HepG2 (cell line): ENCODE measurements at regions not wholly inside any gene's neighbourhood (a gene's known extent, or its start where the extent isn't known, plus 50 kb on each side); places are given as distances from the start of the nearest gene placed in this dataset.

Source experiments
- ATAC-seq: fragments of 200-7000 bp; cut with Tn5 transposase; 3 replicates; pipeline ENCODE4 v1.9.1; 2020; ENCODE audit warnings: mild to moderate bottlenecking, moderate library complexity
- BruUV-seq: library from RNA; stranded (reverse); fragments of 400-500 nt; replicated peaks from 2 replicates; lab custom pipeline; 2021; lab: Mats Ljungman, UMichigan
- CTCF ChIA-PET: fragments of 300-600 bp; formaldehyde crosslinking; extraction: SDS; loops from one replicate; lab custom pipeline; 2021; ENCODE audit warnings: low total read pairs, inconsistent platforms, low intra/inter-chr PET ratio; lab: Yijun Ruan, JAX
- POLR2A ChIA-PET: fragments of 350-600 bp; sonication (Branson Sonifier 250); formaldehyde crosslinking; loops from one replicate; lab custom pipeline; 2020; ENCODE audit warnings: antibody characterized with exemption, inconsistent platforms; lab: Yijun Ruan, JAX
- DNase-seq: peaks from one replicate; pipeline ENCODE4 v3.0.0-alpha.2; 2015; ENCODE audit warnings: low spot score
- FAIRE-seq: peaks from 3 replicates; lab custom pipeline; 2011; peaks lifted over from hg19 to GRCh38; lab: Jason Lieb, UNC
- H2AFZ ChIP-seq: one replicate; pipeline ENCODE4 v1.6.1; 2011; ENCODE audit warnings: low read length, inconsistent platforms
- H3K27ac ChIP-seq: fragments of 300-600 bp; 3 replicates; pipeline ENCODE4 v1.8.0; 2011; ENCODE audit warnings: mixed run types, mild to moderate bottlenecking, mixed read lengths, low read length, inconsistent platforms; ENCODE audit not compliant: insufficient read depth; ENCODE audit errors: extremely low read length
- H3K27me3 ChIP-seq, 2 experiments: fragments of 200-600 bp in 1 of 2; 2 replicates in 1 of 2; 3 replicates in 1 of 2; pipeline versions ENCODE4 v1.6.0 to v1.8.0; 2011; ENCODE audit warnings: low read length in 2 of 2, mild to moderate bottlenecking in 2 of 2, moderate library complexity in 2 of 2, inconsistent platforms in 1 of 2; ENCODE audit not compliant: insufficient read depth in 2 of 2, control insufficient read depth in 1 of 2
- H3K36me3 ChIP-seq, 2 experiments: fragments of 200-600 bp in 1 of 2; replicated peaks in 1 of 2; 2 replicates in 1 of 2; 3 replicates in 1 of 2; pipeline versions ENCODE4 v1.5.1 to v1.8.0; 2011; ENCODE audit warnings: low read length in 2 of 2, inconsistent platforms in 1 of 2; ENCODE audit not compliant: insufficient read depth in 2 of 2, control insufficient read depth in 1 of 2
- H3K4me1 ChIP-seq: 2 replicates; pipeline ENCODE4 v1.5.1; 2012; ENCODE audit warnings: low read length, inconsistent platforms; ENCODE audit not compliant: insufficient read depth
- H3K4me2 ChIP-seq: 2 replicates; pipeline ENCODE4 v1.6.0; 2011; ENCODE audit warnings: low read depth, low read length, inconsistent platforms
- H3K4me3 ChIP-seq, 3 experiments: fragments of 200-600 bp in 1 of 3; sonication (generic), shearing (Covaris generic) in 1 of 3; replicated peaks in 1 of 3; 2 replicates each; pipeline ENCODE4 v1.5.1; 2011 to 2016; ENCODE audit warnings: low read length in 3 of 3, inconsistent platforms in 2 of 3, low read depth in 2 of 3, mild to moderate bottlenecking in 2 of 3, control low read depth in 1 of 3, mixed read lengths in 1 of 3; ENCODE audit not compliant: insufficient read depth in 1 of 3
- H3K79me2 ChIP-seq: one replicate; pipeline ENCODE4 v1.6.1; 2011; ENCODE audit warnings: low read length, inconsistent platforms; ENCODE audit not compliant: insufficient read depth
- H3K9ac ChIP-seq: 2 replicates; pipeline ENCODE4 v1.6.0; 2011; ENCODE audit warnings: mild to moderate bottlenecking, low read depth, low read length, inconsistent platforms; ENCODE audit not compliant: insufficient read depth
- H3K9me3 ChIP-seq: 2 replicates; pipeline ENCODE4 v1.5.1; 2012; ENCODE audit warnings: mild to moderate bottlenecking, low read length
- H4K20me1 ChIP-seq: 2 replicates; pipeline ENCODE4 v1.6.0; 2011; ENCODE audit warnings: inconsistent platforms, mild to moderate bottlenecking, low read length, moderate library complexity; ENCODE audit not compliant: insufficient read depth
- EZH2 ChIP-seq: conservative IDR thresholded peaks from 2 replicates; pipeline ENCODE4 v1.6.1; 2012; ENCODE audit warnings: mild to moderate bottlenecking, low read depth, low read length, moderate library complexity
- SIX4 ChIP-seq: sonication (generic); formaldehyde crosslinking; IDR thresholded peaks from 2 replicates; pipeline ENCODE4 v1.4.0; 2020; ENCODE audit warnings: missing genetic modification reagents
- YY1 ChIP-seq: IDR thresholded peaks from 2 replicates; pipeline ENCODE4 v1.6.1; 2011; ENCODE audit warnings: low read length, low read depth, moderate library complexity, mild to moderate bottlenecking; ENCODE audit not compliant: insufficient read depth, insufficient replicate concordance
- ZNF569 ChIP-seq: sonication (generic); formaldehyde crosslinking; IDR thresholded peaks from 2 replicates; pipeline ENCODE4 v1.5.0; 2020; ENCODE audit warnings: mild to moderate bottlenecking, missing genetic modification reagents, moderate library complexity, borderline replicate concordance
- WGBS: methylation state at CpG from one replicate; pipeline ENCODE4 v1.1.6; 2017; ENCODE audit warnings: low lambda C conversion rate; 5-methylcytosine and 5-hydroxymethylcytosine counted together
- in situ Hi-C: cut with HindIII; loops from 2 replicates; pipeline ENCODE4 v1.10.0; 2017; ENCODE audit warnings: low pct_unique_long_range_greater_than_20kb; ENCODE audit not compliant: extremely low pct_ligation_motif_present
- intact Hi-C: fragments of 100-400 bp; cut with micrococcal nuclease; formaldehyde crosslinking; loops from one replicate; pipeline ENCODE4 v1.10.0; 2022; ENCODE audit not compliant: unreplicated experiment

GRCh38 chr7:42407833-42408232 lies 170.8 kb upstream of the GLI3 start:
- Histone ChIP-seq H4K20me1 (no peaks in the 10 kb centered on the region), H3K9me3 (no peaks in the 10 kb centered on the region), H3K79me2 (no peaks in the 10 kb centered on the region), H3K4me3 (no peak overlapping the region), H3K9ac (no peak overlapping the region), H3K4me1 (no peaks in the 10 kb centered on the region), H3K4me2 (no peak overlapping the region), H3K27me3 (no peaks in the 10 kb centered on the region), H2AFZ (no peak overlapping the region), H3K27ac (no peak overlapping the region), H3K36me3 (no peaks in the 10 kb centered on the region)
- intact Hi-C loops (no loop called here), in situ Hi-C loops (no loop called here)
- CTCF ChIA-PET = no interaction called here
- WGBS = 21% methylated on average over 4 of the region's 4 CpGs
- POLR2A ChIA-PET = no interaction called here
- no peak for FAIRE-seq
- TF ChIP-seq YY1 = no peak
- no peak for TF ChIP-seq ZNF569
- ATAC-seq = no peak
- BruUV-seq = no TSS peak
- DNase-seq = no peak

- H3K4me3 ChIP-seq = no peak overlapping the region
- POLR2A ChIA-PET = no interaction called here
- no TSS peak for BruUV-seq
- TF ChIP-seq EZH2 = no peak
- no peak for TF ChIP-seq SIX4 (CRISPR knock-in tag)
- H3K9me3 ChIP-seq = no peaks in the 10 kb centered on the region
- CTCF ChIA-PET = no interaction called here
- in situ Hi-C loops = no loop called here
- no peak for ATAC-seq
- no peaks in the 10 kb centered on the region for H3K27me3 ChIP-seq
- 33% methylated on average over 15 of the region's 15 CpGs for WGBS
- intact Hi-C loops = no loop called here
- no peak overlapping the region for H3K27ac ChIP-seq
- no peaks in the 10 kb centered on the region for H4K20me1 ChIP-seq
- no peak overlapping the region for H2AFZ ChIP-seq
- H3K79me2 ChIP-seq = no peaks in the 10 kb centered on the region
- no peaks in the 10 kb centered on the region for H3K4me1 ChIP-seq
- no peak overlapping the region for H3K4me2 ChIP-seq
- H3K36me3 ChIP-seq = no peaks in the 10 kb centered on the region
- DNase-seq = no peak
- no peak overlapping the region for H3K9ac ChIP-seq
- FAIRE-seq = no peak
Measured at GRCh38 chr7:42407021-42407710, 170.2 kb upstream of the GLI3 start.
